Gastroesophageal sphincter (tissue), 4 donors: ENCODE measurements at regions not wholly inside any gene's neighbourhood (a gene's known extent, or its start where the extent isn't known, plus 50 kb on each side); places are given as distances from the start of the nearest gene placed in this dataset.

Source experiments
- ATAC-seq: fragments of 150-250 bp; one replicate; pipeline ENCODE4 v1.9.1; 2016; ENCODE audit warnings: mild to moderate bottlenecking, moderate library complexity
- H3K27ac ChIP-seq, 4 donors: fragments of 200-600 bp; sonication (generic) in 3 of 4; 1 replicate in 3 of 4; 2 replicates in 1 of 4; pipeline ENCODE4 v1.5.1; 2016 to 2019
- H3K27me3 ChIP-seq: fragments of 200-600 bp; sonication (generic); one replicate; pipeline ENCODE4 v1.5.1; 2019
- H3K36me3 ChIP-seq, 2 donors: fragments of 200-600 bp; sonication (generic); one replicate each; pipeline ENCODE4 v1.5.1; 2019; ENCODE audit warnings: control low read depth in 1 of 2
- H3K4me1 ChIP-seq, 3 donors: fragments of 200-600 bp; sonication (generic); 1 replicate in 2 of 3; 2 replicates in 1 of 3; pipeline ENCODE4 v1.5.1; 2016 to 2019; ENCODE audit warnings: control low read depth in 2 of 3
- H3K4me3 ChIP-seq, 2 donors: fragments of 200-600 bp; sonication (generic); one replicate each; pipeline ENCODE4 v1.5.1; 2019; ENCODE audit warnings: mild to moderate bottlenecking in 1 of 2, moderate library complexity in 1 of 2
- H3K9me3 ChIP-seq, 3 donors: fragments of 200-600 bp; sonication (generic); one replicate each; pipeline ENCODE4 v1.5.1; 2017 to 2019; ENCODE audit warnings: control low read depth in 2 of 3
- EP300 ChIP-seq: sonication (generic); formaldehyde crosslinking; IDR thresholded peaks from one replicate; pipeline ENCODE4 v1.6.1; 2017; ENCODE audit warnings: antibody characterized with exemption, mild to moderate bottlenecking
- POLR2A ChIP-seq, 2 donors: fragments of 450-650 bp; IDR thresholded peaks; one replicate each; pipeline ENCODE4 v1.6.1; 2017; ENCODE audit warnings: antibody characterized with exemption in 2 of 2, mild to moderate bottlenecking in 2 of 2, moderate library complexity in 1 of 2
- POLR2AphosphoS5 ChIP-seq: sonication (generic); formaldehyde crosslinking; IDR thresholded peaks from one replicate; pipeline ENCODE4 v1.6.1; 2017; ENCODE audit warnings: antibody characterized with exemption
- WGBS, 2 donors: methylation state at CpG; one replicate each; pipeline ENCODE4 v1.1.5; 2018; ENCODE audit warnings: low coverage in 1 of 2; 5-methylcytosine and 5-hydroxymethylcytosine counted together
- TF ChIP-seq, protein P1 (sequence below), 4 experiments: fragments of 200-600 bp in 2 of 4; fragments of 450-650 bp in 2 of 4; sonication (generic) in 1 of 4; IDR thresholded peaks; one replicate each; pipeline ENCODE4 v1.5.1; 2017 to 2019; ENCODE audit warnings: antibody characterized with exemption in 4 of 4, mild to moderate bottlenecking in 2 of 4, moderate library complexity in 2 of 4

DNA sequence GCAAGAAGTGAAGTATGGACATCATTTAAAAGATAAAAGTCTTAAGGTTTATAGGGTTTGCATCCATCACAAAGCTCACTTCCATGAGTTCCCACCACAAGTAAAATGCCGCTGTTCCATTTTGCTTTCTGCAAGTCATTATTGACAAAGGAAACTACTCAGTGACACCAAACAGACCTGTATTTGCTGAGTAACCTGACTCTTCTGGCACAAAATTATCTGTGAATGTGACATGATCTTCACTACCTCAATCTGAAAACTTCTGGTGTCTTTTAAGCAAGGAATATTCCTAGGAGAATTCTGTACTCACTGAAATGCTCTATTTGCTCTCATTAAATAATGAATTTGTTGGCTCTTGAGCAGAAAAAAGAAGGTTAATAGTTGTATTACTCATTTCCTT, 1077.4 kb upstream of the ADGRL4 start:
- Histone ChIP-seq H3K27me3 (no peaks in the 10 kb centered on the region), H3K36me3 (no peaks in the 10 kb centered on the region), H3K4me1 (no peaks in the 10 kb centered on the region), H3K9me3 (no peaks in the 10 kb centered on the region), H3K4me3 (no peak overlapping the region), H3K27ac (no peak overlapping the region)
- TF ChIP-seq POLR2A (IDR thresholded peaks at IDR 0.05) (no peak), EP300 (no peak), POLR2AphosphoS5 (no peak)
- TF ChIP-seq, protein P1, sequence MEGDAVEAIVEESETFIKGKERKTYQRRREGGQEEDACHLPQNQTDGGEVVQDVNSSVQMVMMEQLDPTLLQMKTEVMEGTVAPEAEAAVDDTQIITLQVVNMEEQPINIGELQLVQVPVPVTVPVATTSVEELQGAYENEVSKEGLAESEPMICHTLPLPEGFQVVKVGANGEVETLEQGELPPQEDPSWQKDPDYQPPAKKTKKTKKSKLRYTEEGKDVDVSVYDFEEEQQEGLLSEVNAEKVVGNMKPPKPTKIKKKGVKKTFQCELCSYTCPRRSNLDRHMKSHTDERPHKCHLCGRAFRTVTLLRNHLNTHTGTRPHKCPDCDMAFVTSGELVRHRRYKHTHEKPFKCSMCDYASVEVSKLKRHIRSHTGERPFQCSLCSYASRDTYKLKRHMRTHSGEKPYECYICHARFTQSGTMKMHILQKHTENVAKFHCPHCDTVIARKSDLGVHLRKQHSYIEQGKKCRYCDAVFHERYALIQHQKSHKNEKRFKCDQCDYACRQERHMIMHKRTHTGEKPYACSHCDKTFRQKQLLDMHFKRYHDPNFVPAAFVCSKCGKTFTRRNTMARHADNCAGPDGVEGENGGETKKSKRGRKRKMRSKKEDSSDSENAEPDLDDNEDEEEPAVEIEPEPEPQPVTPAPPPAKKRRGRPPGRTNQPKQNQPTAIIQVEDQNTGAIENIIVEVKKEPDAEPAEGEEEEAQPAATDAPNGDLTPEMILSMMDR (IDR thresholded peaks at IDR 0.05): no peak
- ATAC-seq: no peak
- 90 to 92% methylated on average over 1 of the region's 1 CpG for WGBS, 2 donors

DNA sequence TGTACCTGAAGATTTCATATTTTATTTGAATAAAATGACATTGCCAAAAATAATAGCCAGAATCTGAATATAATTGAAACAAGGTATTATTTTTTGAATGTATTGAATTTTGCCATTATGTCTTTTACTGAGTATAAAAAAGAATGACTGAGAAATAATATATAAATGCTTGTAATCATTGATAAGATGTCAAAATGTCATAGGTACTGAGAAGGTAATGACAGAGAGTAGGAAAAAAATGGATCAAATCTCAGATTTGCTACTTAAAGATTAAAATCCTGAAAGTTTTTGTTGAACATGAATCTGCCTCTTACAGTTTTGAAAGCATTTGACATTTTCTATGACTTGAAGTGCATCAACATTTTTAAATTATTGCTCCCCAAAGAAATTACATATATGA, 1069.9 kb upstream of the ADGRL4 start:
- H3K9me3 ChIP-seq: no peaks in the 10 kb centered on the region
- no peaks in the 10 kb centered on the region for H3K27me3 ChIP-seq
- no peak for ATAC-seq

GRCh38 chr1:80075351-80075750, 1068.8 kb upstream of the ADGRL4 start:
- no peak for ATAC-seq
- 89 to 93% methylated on average over 4 of the region's 4 CpGs for WGBS, 2 donors

More for the DNA sequence above, 1069.9 kb upstream of the ADGRL4 start:
- no peaks in the 10 kb centered on the region for H3K4me1 ChIP-seq
- TF ChIP-seq POLR2A (IDR thresholded peaks at IDR 0.05): no peak
- TF ChIP-seq, protein P1 (IDR thresholded peaks at IDR 0.05): no peak
- no peak for TF ChIP-seq EP300
- TF ChIP-seq POLR2AphosphoS5: no peak
- no peak overlapping the region for H3K4me3 ChIP-seq
- H3K27ac ChIP-seq: no peak overlapping the region
- H3K36me3 ChIP-seq: no peaks in the 10 kb centered on the region

DNA sequence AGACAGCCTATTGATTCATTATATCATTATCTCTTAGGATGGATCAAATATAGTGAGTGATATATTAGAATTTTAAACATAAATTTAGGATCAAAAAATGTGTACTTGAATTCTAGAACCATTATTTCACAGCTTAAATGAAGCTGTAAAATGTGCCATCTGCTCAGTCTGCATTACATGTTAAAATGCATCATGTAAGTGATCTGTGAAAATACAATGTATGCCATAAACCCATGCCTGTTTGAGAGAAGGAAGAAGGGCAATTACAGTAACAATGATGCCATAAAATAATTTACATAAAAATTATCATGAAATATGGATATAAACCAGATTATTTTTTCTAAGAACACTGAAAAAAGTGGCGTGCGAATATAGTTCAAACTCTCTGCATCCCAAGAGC, 1066.0 kb upstream of the ADGRL4 start:
- ATAC-seq: no peak
- Histone ChIP-seq H3K4me1 (no peaks in the 10 kb centered on the region), H3K4me3 (no peak overlapping the region), H3K9me3 (no peaks in the 10 kb centered on the region), H3K36me3 (no peaks in the 10 kb centered on the region), H3K27me3 (no peaks in the 10 kb centered on the region), H3K27ac (no peak overlapping the region)
- TF ChIP-seq, protein P1 (IDR thresholded peaks at IDR 0.05): no peak
- no peak for TF ChIP-seq POLR2AphosphoS5
- no peak for TF ChIP-seq EP300
- WGBS, 2 donors: 89 to 96% methylated on average over 2 of the region's 2 CpGs

More at GRCh38 chr1:80075351-80075750, 1068.8 kb upstream of the ADGRL4 start:
- no peak for TF ChIP-seq POLR2A (IDR thresholded peaks at IDR 0.05)
- TF ChIP-seq EP300: no peak
- TF ChIP-seq, protein P1 (IDR thresholded peaks at IDR 0.05): no peak
- TF ChIP-seq POLR2AphosphoS5: no peak
- Histone ChIP-seq H3K9me3 (no peaks in the 10 kb centered on the region), H3K4me1 (no peaks in the 10 kb centered on the region), H3K36me3 (no peaks in the 10 kb centered on the region), H3K4me3 (no peak overlapping the region), H3K27me3 (no peaks in the 10 kb centered on the region), H3K27ac (no peak overlapping the region)

DNA sequence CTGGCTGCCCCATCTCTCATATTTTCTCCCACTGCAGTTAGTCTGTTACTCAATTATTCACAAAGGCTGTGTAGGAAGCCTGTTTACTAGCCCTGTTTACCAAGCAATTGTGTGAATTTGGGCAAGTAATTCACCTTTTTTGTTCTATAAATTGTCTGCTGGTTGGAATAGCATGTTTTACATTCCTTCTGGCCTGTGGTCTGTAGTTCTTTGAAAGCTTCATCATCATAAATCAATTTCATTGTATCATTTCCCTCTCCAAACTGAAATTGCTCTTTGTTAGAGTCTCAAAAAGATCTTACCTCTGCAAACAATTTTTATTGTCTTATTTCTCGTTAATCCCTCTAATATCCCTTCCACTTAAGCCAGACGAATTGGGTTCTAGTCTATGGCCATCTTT, 1059.5 kb upstream of the ADGRL4 start:
- H3K4me1 ChIP-seq: peaks cover 0 to 8% (median 0%) of the 10 kb centered on the region in 3 donors
- no peaks in the 10 kb centered on the region for H3K36me3 ChIP-seq
- no peak overlapping the region for H3K27ac ChIP-seq
- no peak overlapping the region for H3K4me3 ChIP-seq
- WGBS, 2 donors: 30% methylated on average over 2 of the region's 2 CpGs; no CpG with 5 or more reads in 1 of the 2 donors
- H3K27me3 ChIP-seq: no peaks in the 10 kb centered on the region
- TF ChIP-seq, protein P1 (IDR thresholded peaks at IDR 0.05): no peak
- TF ChIP-seq POLR2A (IDR thresholded peaks at IDR 0.05) (no peak), POLR2AphosphoS5 (no peak), EP300 (no peak)
- no peak for ATAC-seq
- no peaks in the 10 kb centered on the region for H3K9me3 ChIP-seq
